GM21447 (cell line): ENCODE measurements at regions not wholly inside any gene's neighbourhood (a gene's known extent, or its start where the extent isn't known, plus 50 kb on each side); places are given as distances from the start of the nearest gene placed in this dataset.

Experiments used
- ATAC-seq: cut with Tn5 transposase; IDR thresholded peaks from one replicate; pipeline ENCODE4 v1.9.1; 2021; ENCODE audit not compliant: unreplicated experiment

DNA sequence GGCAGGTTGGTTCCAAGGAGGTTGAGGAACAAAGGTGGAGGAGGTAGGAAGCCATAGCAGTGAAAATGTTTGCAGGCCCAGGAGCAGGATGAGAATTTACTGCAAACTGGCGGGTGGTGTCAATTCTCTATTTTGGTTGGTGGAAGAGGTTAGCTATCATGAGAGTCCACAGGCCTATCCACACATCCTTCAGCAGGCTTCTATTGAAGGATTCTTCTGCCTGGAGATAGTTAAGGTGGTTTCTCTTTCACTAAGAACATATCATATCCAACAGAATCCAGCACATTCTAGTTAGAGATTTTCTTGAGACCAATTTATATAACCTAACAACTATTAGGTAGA, 68.9 kb upstream of the DYRK2 start:
- no peak for ATAC-seq

- no peak for ATAC-seq
Measured at GRCh38 chr12:67582238-67582834, 66.2 kb upstream of the DYRK2 start.

DNA sequence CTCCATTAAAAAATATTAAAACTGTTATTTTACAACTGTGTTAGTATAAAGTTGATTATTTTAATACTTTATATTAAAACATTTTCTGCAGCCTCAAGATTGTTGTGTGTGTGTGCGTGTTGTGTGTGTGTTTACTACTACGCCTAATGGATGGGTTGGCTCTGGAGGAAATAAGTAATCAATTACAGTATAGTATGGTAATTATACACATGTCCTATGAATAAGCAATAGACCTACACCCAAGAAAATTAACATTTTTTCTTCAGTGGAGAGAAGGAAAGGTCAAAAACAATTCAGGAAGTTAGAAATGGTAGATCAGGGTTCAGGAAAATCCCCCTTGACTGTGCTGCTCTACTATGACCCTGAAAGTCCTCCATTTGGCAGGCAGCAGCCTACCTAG, 65.7 kb upstream of the DYRK2 start:
- ATAC-seq, result no peak

DNA sequence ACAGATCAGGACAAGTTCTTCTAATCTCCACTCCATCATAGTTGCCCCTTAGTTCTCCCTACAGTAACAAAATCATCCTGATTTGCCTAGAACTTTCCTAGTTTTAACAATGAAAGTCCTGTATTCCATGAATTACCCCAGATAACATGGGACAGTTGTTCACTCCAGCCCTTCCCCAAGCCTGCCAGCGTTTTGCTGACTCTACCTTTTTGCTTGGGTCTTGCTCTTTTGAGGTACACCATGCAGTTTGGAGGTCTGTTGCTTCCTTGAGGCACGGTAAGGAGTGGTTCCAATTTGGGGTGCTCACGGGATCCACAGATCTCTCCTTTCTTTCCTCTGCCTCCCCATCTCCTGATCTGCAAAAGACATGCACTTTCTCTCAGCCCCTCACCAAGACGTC, 61.6 kb upstream of the DYRK2 start:
- ATAC-seq, result no peak

GRCh38 chr12:67589078-67589477, 59.5 kb upstream of the DYRK2 start:
- no peak for ATAC-seq

GRCh38 chr12:67590149-67590790, 58.3 kb upstream of the DYRK2 start:
- no peak for ATAC-seq

- peak; percentile 94 for ATAC-seq
Measured at GRCh38 chr12:67592228-67593011, 56.1 kb upstream of the DYRK2 start.

DNA sequence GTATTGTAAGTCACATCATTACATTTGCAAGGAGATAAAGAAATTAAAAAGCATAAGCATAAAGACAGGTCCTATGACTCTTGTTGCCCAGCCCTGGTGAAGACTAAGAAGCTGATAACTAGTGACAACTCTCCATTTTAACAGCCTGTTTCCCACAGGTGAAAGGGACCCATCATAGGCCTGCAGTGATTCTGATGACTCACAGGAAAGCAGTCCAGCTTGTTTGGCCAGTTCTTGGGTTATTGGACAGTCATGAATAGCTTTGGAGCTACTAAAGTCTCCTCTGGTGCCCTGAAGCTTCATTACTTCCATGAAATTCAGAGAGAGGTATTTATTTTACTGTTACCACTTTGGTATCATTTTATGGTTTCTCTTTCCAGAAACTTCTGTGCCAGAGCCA, 55.5 kb upstream of the DYRK2 start:
- ATAC-seq, result peak; percentile 12

GRCh38 chr12:67593461-67594330, 54.8 kb upstream of the DYRK2 start:
- ATAC-seq, result no peak

- no peak for ATAC-seq
Measured at GRCh38 chr12:67594888-67595287, 53.7 kb upstream of the DYRK2 start.

DNA sequence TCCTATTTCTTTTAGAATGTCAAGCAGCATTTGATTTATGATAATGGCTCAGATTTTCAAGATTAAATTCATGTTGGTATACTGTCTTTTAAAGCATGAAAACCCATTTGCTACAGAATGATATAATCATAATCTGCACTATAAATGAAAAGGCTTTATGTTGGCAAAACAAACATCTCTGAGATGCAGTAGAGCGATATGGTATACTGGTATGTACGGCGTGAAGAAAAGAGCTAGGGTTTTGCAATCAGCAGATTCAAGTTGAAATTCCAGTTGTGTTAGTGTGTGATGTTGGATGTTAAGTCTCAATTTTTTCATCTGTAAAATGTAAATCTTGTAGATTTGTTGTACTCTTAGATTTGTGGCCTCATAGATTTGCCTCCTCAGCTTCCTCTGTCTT, 53.2 kb upstream of the DYRK2 start:
- no peak for ATAC-seq

DNA sequence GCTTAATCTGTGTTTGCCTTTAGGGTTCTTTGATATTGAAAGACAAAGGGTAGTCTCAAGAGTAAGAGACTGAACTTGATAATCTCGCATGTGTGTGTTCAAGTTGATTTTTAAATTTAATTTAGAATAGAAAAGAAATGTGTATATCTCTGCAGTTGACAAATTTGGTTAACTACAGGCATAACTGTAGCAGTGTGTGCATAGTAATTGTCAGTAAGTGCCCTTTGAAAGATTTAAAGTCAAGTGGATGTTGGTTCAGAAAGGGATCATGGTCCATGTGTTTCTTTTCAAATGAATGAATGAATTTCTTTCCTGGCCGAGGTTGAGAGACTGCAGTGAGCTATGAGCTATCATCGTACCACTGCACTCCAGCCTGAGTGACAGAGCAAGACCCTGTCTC, 49.9 kb upstream of the DYRK2 start:
- no peak for ATAC-seq
